Astrocyte (in vitro differentiated cells and primary cell): ENCODE measurements at regions not wholly inside any gene's neighbourhood (a gene's known extent, or its start where the extent isn't known, plus 50 kb on each side); places are given as distances from the start of the nearest gene placed in this dataset.

Source experiments
- CTCF ChIP-seq: IDR thresholded peaks from 2 replicates; pipeline ENCODE4 v1.5.1; 2011; ENCODE audit warnings: low read depth, mild to moderate bottlenecking, inconsistent platforms, low read length, moderate library complexity; ENCODE audit not compliant: insufficient read depth
- EZH2 ChIP-seq: IDR thresholded peaks from 2 replicates; pipeline ENCODE4 v1.6.1; 2012; ENCODE audit warnings: mild to moderate bottlenecking, low read length, inconsistent platforms; ENCODE audit not compliant: insufficient read depth

DNA sequence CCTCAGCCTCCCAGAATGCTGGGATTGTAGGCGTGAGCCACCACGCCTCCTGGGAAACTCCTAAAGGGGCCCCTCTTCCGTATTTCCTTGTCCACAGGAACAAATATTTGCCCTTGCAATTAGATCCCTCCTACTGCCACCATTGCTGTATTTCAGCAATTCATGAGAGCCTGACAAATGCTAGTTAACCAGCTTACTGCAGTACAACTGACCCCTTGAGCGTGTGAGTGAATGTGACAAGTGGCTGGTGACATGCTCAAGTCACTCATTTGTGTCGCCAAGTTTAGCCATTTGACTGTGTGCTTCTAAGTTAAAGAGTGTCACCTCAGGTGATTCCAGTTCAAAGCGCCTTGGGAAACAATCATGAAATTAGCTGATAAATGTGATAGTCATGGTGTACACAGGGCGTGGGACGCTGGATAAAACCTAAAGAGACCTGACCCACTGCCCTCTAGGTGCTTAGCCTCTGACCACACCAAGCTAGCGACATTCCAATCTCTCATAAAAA lies 56.1 kb upstream of the MAP1LC3B2 start:
- TF ChIP-seq CTCF (no peak), EZH2 (no peak)
